Activated CD4-positive, CD25-positive, alpha-beta regulatory T cell (primary cell): ENCODE measurements at regions not wholly inside any gene's neighbourhood (a gene's known extent, or its start where the extent isn't known, plus 50 kb on each side); places are given as distances from the start of the nearest gene placed in this dataset.
"Not testable (repeated sequence)": the region's sequence is repeated elsewhere in the genome, so short reads cannot be mapped to it uniquely, and the experiment has no call there.

Experiments used
- DNase-seq, 4 experiments: peaks; one replicate each; lab custom pipeline; 2025; lab: John Stamatoyannopoulos, UW

DNA sequence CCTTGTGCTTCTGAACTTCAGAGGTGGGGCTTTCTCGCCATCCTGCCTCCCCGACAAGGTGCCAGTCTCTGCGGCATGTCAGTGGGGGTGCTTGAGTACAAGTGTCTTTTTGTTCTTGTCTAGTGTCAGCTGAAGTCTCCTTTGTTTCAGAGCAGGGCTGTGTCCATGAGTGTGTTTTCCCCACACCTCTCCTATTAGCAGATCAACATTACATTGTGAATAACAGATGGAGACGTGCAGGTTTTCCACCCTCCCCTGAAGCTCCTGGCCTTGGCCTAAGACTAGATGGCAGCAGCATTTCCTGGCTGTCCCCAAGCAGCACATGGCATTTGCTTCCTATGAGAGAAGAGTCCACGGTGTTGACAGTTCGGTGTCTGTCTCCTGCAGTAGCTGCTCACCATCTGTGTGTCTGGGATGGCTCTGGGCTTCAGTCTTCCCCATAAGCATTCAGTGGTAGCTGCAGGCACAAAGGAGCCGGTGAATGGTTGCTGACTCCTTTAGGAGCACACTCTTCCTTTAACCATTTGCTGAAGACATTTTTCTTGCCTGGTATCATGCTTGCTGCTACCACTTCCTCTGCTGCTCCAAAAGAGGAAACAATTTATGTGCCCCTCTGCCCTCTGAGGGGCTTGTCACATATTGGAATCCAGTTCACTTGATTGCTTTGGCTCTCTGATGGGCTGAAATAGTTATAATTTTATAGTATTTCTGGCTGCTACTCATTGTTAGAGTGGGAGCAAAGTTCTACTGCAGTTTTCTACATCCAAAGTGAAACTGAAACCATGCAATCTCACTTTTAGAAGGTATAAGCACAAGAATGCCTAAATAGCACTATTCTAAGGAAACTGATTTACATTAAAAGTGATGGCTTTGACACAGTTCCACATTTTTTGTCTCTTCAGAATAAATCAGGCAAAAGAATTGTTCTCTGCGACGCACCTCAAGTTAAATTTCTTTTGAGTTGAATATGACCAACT is 913.0 kb downstream of the C6orf118 start:
- no peak for DNase-seq

DNA sequence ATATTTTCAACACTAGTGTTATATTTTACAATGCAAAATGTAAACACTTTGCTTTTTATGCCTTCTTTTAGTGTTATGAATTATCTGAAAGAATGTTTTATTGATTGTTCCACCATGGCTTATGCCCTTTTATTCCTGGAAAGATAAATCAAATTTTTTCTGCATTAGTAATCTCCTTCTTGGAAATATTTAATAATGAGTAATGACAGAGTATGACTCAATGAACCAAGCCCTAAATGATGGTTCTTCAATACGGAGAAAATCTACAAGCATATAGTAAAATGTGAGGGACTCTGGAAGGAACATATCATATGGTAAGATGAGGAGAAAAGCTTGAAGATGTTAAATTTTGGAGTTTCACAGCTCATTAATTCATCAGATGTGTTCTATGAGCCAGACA is 929.6 kb downstream of the C6orf118 start:
- no peak for DNase-seq

DNA sequence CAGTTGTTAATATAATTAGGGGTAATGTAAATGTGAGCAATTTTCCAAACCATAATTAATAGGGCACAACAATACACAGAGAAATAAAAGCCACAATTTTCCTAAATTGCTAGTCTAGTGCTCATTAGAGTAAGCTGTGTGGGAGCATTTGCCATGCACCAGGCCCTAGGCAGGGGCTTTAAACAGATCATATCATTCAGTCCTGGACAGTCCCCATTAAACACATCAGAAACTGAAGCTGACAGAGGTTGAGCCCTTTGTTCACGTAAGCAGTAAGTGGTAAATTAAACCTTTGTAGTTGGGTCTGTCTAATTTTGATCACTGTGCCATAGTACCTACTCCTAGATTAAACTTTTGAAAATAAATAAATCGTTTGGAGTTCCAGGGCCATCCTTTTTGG is 931.1 kb downstream of the C6orf118 start:
- DNase-seq, result no peak

DNA sequence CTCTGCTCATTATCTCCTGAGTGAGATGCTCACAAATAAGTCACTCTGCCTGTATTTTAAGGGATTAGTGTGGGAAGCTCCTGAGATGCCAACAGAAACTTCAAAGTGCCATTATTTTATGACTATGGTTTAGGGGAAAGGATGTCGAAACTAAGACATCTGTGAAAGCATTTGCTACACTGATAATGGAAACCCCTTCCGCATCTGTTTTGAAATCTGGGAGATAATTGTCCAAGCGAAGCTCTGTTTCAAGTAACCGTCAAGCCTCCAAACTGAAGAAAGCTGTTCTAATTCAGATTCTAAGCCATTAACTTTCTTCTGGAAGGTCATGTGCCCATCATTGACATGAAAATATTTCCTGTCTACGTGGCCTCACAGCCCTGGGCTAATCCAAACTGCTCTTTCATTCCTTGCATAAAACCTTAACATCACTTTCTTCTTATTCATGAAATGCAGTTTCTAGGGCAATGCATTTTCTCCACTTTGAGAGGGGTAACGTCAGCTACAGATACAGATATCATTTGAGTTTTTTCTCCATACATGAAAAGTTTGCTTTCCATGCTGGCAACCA is 932.0 kb downstream of the C6orf118 start:
- DNase-seq, result no peak

DNA sequence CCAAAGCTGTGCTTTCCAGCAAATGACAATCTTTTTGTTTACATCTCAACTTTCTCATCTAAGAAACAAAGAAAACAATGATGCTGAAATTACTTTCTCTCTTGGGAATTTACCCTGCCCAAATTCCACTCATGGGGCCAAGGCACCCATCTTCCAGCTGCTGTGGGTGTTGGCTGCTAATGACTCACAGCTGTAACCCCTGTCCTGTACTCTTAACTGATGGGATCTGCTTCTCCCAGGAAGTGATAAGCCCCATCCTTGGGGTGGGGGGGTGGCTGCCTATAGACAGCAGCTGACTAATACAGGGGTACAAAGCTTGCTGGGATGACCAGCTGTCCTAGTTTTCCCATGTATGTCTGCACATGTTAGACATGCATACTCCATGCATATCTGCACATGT is 938.6 kb downstream of the C6orf118 start:
- DNase-seq, result no peak

DNA sequence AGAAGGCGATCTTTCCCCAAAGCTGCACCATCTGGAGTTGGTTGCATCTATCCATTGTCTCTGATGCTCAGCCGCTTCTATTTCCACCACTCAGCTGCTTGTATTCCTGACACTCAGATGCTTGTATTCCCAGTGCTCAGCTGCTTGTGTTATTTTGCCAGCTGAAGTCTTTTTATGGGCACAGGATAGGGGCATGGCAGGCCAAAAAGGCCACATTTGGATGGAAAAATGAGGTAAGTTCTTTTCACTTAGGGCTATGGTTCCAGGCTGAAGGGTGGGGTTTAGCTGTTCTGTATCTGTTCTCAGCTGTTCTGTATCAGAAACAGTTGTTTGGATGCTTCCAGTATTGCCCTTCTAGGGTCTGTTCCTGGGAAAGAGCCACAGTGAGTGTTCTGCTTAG is 944.9 kb downstream of the QKI start:
- DNase-seq, result no peak

DNA sequence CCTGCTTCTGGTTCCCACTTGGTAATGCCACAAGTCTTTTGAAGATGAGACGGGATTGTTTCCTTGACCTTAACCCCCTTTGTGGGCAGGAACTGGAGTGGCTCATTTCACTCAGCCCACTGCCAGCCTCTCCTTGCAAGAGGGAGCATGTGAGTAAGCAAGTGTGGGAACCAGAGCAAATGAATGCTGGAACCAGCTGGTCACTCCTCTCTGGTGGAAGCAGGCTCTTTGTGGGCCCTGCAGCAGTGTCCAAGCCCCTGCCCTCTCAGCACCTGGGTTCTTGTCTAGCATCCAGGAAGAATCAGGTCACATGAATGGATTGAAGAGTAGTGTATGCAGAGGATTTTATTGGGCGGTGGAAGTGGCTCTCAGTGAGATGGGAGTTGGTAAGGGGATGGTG is 944.5 kb downstream of the QKI start:
- no peak for DNase-seq

DNA sequence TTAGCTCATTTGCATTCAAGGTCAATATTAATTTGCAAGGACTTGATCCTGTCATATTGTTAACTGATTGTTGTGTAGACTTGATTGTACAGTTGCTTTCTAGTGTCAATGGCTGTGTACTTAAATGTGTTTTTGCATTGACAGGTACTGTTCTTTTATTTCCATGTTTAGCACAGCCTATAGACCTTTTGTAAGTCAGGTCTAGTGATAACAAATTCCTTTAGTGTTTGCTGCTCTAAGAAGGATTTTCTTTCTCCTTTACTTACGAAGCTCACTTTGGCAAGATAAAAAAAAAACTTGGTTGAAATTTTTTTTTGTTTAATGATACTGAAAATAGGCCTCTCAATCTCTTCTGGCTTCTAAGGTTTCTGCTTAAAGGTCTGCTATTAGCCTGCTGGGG is 942.3 kb downstream of the QKI start:
- no peak for DNase-seq

DNA sequence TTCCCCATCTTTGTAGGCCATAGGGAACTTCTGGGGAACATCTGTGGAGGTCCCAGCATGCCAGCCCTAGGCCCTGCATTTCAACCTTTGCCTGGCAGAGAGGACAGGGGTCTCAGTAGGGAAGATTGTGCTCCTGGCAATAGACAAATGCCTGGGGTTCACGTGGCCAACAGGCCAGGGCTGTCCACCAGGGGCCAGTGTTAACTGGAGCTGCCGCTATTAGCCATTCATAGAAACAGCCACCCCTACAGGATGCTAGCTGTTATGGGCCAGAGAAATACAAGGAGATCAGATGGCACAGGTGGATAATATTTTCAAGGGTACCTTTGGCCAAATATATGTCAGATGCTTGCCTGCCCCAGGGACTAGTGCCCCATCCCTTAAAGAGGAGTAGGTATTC is 932.9 kb downstream of the QKI start:
- no peak for DNase-seq

DNA sequence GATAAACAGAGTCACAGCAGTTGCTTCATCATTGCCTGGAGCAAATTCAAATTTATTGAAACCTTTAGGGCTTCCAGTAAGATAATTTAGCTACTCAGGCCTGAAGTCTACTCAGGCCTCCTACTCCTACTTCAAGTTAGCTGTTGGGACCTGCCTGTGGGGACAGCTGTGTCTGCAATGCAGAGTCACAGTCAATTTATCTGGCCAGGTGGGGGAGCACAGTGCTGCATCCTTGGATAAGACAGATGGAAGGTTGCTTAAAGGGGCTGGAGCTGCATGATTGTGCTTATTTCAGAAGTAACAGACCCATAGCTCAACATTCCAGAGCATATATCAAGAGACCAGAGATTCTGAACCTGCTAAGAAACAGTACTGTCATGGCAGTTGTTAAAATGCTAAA is 932.1 kb downstream of the QKI start:
- DNase-seq, result no peak

DNA sequence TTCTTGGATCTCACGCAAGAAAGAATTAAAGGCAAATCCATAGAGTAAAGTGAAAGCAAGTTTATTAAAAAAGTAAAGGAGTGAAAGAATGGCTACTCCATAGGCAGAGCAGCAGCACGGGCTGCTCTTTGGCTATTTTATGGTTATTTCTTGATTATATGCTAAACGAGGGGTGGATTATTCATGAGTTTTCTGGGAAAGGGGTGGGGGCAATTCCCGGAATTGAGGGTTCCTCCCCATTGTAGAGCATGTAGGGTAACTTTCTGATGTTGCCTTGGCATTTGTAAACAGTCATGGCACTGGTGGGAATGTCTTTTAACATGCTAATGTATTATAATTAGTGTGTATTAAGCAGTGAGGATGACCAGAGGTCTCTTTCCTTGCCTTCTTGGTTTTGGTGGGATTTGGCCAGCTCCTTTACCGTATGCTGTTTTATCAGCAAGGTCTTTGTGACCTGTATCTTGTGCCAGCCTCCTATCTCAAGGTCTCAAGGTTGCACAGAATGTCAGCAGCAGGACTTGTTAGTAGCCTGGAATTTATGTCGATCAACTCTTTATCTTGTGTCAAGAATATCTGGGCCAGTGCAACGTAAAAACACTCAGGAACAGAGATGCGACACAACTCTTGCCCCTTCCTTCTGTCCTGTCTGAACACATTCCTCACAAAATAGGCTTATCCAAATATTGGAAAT is 931.4 kb downstream of the QKI start:
- DNase-seq, result no peak

DNA sequence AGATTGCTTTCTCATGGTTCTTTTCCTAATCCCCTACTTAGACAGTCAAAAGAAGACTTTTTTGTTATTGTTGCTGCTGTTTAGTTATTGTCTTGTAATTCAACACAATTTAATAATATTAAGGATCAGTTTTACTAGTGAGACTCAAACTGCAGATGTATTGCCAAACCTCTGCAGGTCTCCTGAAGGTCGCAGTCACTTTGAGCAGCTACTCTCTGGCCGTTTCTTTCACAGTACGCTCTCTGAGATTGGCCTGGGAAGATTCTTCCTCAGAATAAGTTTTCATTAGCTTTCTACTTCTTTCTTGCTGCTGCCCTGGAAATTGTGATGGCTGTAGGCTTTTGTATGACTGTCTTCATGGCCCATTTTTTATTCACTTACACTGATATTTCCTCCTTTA is 930.8 kb downstream of the QKI start:
- no peak for DNase-seq

DNA sequence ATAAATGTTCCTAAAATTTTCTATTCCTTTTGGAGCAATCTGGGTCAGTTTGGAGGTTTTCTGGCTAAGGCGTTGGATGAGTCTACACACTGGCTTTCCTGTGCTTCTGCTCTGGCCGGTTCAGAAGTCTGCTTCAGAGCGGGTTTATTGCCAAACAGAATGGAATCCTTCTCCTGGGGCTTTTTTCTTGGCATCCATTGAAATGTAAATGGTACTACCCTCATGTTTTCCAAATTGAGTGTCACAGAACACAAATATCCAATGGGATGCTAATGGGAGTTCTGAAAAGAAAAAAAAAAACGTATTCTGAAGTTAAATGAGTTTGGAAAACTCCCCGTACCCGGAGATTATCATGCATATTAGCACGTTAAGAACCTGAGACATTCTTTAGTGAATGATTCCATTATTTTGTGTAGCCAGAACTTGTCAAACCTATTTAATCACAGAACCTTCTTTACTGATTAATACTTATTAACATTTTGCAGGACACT is 930.3 kb downstream of the QKI start:
- no peak for DNase-seq

DNA sequence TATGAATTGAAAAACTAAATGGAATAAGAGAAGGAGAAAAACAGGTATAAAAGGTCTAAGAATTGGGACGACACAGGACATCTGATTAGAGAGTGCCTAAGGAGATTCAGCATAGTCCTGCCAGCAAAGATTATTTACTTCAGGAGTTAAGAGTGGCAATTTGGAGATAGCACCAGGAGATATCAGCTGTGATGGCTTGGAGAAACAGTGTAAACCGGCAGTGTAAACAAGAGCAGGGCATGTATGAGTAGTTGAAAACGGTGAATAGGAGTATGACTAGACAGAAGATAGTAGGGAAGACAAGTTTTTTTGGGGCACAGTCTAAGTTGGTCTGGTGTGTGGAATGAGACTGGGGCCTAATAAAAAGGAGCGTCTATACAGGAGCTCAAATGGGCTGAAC is 924.9 kb downstream of the QKI start:
- DNase-seq, result not testable (repeated sequence)

DNA sequence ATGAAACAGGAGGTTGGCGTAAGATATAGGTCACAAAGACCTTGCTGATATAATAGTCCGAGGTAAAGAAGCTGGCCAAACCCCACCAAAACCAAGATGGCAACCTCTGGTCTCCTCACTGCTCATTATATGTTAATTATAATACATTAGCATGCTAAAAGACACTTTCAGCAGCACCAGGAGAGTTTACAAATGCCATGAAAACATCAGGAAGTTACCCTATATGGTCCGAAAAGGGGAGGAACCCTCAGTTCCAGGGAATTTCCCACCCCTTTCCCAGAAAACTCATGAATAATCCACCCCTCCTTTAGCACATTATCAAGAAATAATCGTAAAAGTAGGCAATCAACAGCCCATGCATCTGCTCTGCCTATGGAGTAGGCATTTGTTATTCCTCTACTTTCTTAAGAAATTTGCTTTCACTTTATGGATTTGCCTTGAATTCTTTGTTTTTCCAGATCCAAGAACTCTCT is 923.4 kb downstream of the QKI start:
- no peak for DNase-seq

DNA sequence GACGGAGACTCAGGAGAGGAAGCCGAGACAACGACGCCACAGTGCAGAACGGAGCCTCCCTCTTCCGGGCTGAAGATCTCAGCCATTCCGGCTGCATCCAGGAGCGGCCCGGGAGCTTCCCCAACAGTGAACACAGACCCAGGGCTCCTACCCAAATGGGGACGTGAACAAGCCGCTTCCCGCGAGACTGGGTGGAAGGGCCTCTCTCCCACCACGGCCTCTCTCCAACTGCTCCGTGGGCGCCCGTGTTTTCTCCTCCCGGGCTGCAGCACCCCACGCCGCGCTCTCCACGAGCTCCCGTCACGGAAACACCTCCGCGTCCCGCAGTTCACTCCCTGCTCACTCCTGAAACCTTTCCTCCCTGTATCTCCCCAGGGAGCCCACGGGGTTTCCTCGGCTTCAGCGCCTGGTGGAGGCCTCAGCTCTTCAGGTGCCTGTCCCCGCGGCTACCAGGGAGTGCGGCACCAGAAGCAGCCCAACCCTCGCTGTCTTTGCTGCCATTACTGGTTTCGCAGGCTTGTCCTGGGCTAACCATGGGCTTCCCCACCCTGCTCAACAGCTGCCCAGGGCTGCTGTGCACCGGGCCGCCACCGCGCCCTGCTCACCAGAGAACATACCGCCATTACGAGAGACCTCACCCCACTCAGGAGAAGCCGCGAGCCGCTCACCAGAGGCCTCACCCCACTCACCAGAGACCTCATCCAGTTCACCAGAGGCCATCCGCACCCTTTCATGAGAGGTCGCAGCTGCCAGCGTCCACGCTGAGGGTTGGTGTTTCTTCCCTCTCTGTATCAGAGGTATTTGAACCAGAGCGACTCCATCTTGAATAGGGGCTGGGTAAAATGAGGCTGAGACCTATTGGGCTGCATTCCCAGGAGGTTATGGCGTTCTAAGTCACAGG is 922.8 kb downstream of the QKI start:
- DNase-seq, result no peak

DNA sequence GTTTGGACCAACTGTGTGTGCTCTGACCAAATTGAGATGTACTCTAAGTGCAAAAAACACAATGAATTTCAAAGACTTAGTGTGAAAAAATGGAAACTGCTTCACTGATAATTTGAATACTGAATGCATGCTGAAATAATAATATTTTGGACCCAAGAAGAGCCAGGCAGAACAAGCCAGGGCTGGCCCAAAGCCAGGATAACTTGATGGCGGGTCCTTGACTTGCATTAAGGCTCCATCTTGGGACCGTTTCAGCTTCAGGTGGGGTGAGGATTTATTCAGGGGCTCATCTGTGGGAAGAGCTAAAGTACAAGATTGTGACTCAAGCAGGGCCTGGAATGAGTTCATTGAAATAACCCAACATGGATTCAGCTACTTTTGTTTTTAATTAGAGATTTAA is 921.9 kb downstream of the QKI start:
- no peak for DNase-seq

DNA sequence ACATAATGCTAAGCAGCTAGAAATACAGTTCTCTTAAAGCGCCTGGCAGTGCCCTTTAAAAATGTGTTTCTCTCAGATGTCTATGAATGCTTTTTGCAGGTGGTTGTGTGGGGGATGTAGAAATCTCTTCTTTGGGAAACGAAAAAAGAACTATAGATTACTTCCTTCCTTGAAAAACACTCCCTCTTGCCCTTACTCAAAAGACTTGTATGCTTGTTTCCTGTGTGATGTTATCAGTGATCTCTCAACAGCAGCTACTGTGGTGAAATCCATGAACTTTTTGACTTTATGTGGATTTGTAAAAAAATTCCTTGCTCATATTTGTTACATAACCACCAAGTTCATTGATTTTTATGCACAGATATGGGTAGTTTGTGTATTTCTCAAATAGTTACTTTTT is 916.5 kb downstream of the QKI start:
- DNase-seq, result no peak

DNA sequence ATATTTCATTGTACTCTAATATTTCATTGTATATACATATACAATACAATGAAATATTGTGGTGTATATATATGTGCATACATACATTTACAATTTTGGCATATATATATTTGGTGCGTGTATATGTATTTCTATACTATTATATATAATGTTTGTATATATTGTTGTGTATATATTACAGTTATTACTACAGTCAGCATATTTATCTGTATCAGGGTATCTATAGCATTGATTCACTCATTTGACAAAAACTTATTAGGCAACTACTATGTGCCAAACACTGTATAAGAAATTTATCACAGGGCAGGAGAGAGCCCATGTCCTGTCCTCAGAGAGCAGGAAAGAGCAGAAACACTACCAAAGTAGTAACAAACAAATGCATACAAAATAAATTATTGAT is 910.6 kb downstream of the QKI start:
- DNase-seq, result no peak

DNA sequence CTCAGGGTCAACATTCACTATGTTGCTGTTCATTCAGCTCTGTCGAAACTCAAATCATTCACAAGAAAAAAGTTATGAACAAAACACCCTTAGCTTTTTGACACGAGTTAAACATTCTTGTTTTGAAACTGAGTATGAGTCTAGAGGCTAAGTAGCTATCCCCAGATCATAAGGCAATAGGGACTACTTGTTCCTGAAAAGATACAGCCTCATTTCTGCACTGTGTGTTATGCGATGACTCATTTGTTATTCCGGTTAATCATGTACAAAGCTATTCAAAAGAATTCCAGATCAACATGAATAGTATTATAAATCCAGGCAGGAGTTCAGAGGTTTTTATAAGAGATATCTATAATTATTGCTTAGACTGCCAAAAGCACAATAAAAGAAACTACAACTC is 908.0 kb downstream of the QKI start:
- no peak for DNase-seq

DNA sequence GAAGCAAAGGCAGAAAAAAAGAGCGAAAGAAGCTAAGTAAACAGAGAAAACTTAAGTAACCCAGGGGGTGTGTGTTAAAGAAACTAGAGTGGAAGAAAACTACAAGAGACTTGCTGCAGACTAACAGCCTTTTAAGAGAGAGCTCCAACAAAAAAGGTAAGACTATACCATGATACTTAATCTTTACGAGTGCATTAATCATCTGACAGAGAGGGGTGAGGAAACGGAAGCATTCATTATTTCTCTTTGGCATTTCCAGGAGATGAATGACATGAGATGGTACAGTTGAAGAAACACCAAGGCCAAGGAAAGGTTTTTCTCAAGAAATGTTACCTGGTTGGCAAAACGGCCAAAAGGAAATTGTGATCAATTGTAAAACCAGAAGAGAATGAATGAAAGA is 906.8 kb downstream of the QKI start:
- DNase-seq, result no peak

DNA sequence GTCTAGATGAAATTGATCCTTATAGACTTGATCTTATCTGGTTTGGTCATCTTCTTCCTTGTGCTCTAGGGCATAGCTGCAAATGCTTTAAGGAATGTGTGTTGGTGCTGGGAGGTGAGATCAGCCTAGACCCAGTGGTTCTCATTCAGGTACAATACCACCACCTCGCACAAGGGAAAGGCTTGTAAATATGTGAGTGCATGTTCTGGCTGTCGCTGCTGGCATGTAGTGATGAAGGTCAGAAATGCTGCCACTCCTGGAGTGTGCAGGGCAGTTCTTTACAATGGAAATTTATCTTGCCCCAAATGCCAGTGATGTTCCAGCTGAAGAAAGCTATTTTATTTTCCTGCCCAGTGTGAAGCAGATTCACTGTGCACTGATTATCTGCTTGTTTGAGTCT is 900.9 kb downstream of the QKI start:
- no peak for DNase-seq
